IPS DF 19.7 (cell line): ENCODE measurements at regions not wholly inside any gene's neighbourhood (a gene's known extent, or its start where the extent isn't known, plus 50 kb on each side); places are given as distances from the start of the nearest gene placed in this dataset.
A peak's percentile ranks its signal among the peaks of the same experiment; 100 is the strongest.
"Not testable (repeated sequence)": the region's sequence is repeated elsewhere in the genome, so short reads cannot be mapped to it uniquely, and the experiment has no call there.

Experiments used
- DNase-seq: peaks from one replicate; pipeline ENCODE4 v3.0.0-alpha.2; 2013; ENCODE audit warnings: low read depth, low spot score

- no peak for DNase-seq
Measured at GRCh38 chr3:150357923-150358607, 50.0 kb upstream of the TSC22D2 start.

GRCh38 chr3:150357140-150357539 is 51.0 kb upstream of the TSC22D2 start:
- DNase-seq, result no peak

- DNase-seq, result no peak
Measured at GRCh38 chr3:150355574-150355973, 52.5 kb upstream of the TSC22D2 start.

- no peak for DNase-seq
Measured at GRCh38 chr3:150352931-150353330, 55.2 kb upstream of the TSC22D2 start.

GRCh38 chr3:150351398-150351797 is 56.7 kb upstream of the TSC22D2 start:
- DNase-seq, result no peak

- no peak for DNase-seq
Measured at GRCh38 chr3:150349314-150350097, 58.6 kb upstream of the TSC22D2 start.

GRCh38 chr3:150348500-150348899 is 59.6 kb upstream of the TSC22D2 start:
- DNase-seq, result no peak

GRCh38 chr3:150346981-150347863 is 60.9 kb upstream of the TSC22D2 start:
- no peak for DNase-seq

- DNase-seq, result no peak
Measured at GRCh38 chr3:150346266-150346665, 61.8 kb upstream of the TSC22D2 start.

- DNase-seq, result peak; percentile 30
Measured at GRCh38 chr3:150345021-150345538, 63.0 kb upstream of the TSC22D2 start.

GRCh38 chr3:150344079-150344759 is 63.9 kb upstream of the TSC22D2 start:
- no peak for DNase-seq

GRCh38 chr3:150342896-150343467 is 65.1 kb upstream of the TSC22D2 start:
- DNase-seq, result no peak

GRCh38 chr3:150341891-150342290 is 66.2 kb upstream of the TSC22D2 start:
- no peak for DNase-seq

- DNase-seq, result not testable (repeated sequence)
Measured at GRCh38 chr3:150336363-150336762, 71.7 kb upstream of the TSC22D2 start.

GRCh38 chr3:150335631-150336030 is 72.5 kb upstream of the TSC22D2 start:
- no peak for DNase-seq

GRCh38 chr3:150334974-150335373 is 73.1 kb upstream of the TSC22D2 start:
- DNase-seq, result no peak

- peak; percentile 42 for DNase-seq
Measured at GRCh38 chr3:150333477-150333876, 74.6 kb upstream of the TSC22D2 start.

- DNase-seq, result no peak
Measured at GRCh38 chr3:150331978-150332568, 76.0 kb upstream of the TSC22D2 start.

- no peak for DNase-seq
Measured at GRCh38 chr3:150330872-150331271, 77.2 kb upstream of the TSC22D2 start.

GRCh38 chr3:150330174-150330573 is 77.9 kb upstream of the TSC22D2 start:
- DNase-seq, result no peak

GRCh38 chr3:150329408-150329807 is 78.7 kb upstream of the TSC22D2 start:
- DNase-seq, result no peak
